ENCODE measurements at regions not wholly inside any gene's neighbourhood (a gene's known extent, or its start where the extent isn't known, plus 50 kb on each side); places are given as distances from the start of the nearest gene placed in this dataset.
"Not testable (repeated sequence)": the region's sequence is repeated elsewhere in the genome, so short reads cannot be mapped to it uniquely, and the experiment has no call there.

- no peak for DNase-seq (ENCODE audit: low spot score)
Observed at GRCh38 chr2:207409517-207409916, 120.2 kb upstream of the CREB1 start.

GRCh38 chr2:207412787-207413310 lies 116.9 kb upstream of the CREB1 start:
- DNase-seq (ENCODE audit: low spot score), result no peak

DNA sequence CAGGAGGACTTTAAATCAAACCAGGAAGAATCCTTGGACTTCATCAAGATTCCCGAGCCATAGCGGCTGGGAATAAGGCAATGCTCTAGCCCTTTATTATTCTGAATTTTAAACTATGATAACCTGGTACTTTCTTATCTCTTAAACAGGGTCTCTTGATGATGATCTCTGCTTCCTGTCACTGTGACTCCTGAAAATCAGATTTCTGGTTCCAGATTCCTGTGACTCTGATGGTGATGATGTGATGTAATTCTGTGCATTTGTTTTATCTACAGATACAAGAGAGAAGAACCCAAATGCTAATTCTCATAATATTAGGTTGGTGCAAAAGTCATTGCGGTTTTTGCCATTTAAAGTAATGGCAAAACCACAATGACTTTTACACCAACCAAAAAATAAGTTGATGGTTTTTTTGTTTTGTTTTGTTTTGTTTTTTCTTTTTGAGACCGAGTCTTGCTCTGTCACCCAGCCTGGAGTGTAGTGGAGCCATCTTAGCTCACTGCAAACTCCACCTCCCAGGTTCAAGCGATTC lies 116.3 kb upstream of the CREB1 start:
- DNase-seq (ENCODE audit: low spot score), result no peak

GRCh38 chr2:207416111-207416510 lies 113.7 kb upstream of the CREB1 start:
- no peak for DNase-seq (ENCODE audit: low spot score)

GRCh38 chr2:207416900-207417299 lies 112.9 kb upstream of the CREB1 start:
- DNase-seq (ENCODE audit: low spot score), result no peak

- DNase-seq (ENCODE audit: low spot score), result no peak
Observed at GRCh38 chr2:207417301-207417718, 112.5 kb upstream of the CREB1 start.

- DNase-seq (ENCODE audit: low spot score), result no peak
Observed at GRCh38 chr2:207418419-207418818, 111.3 kb upstream of the CREB1 start.

DNA sequence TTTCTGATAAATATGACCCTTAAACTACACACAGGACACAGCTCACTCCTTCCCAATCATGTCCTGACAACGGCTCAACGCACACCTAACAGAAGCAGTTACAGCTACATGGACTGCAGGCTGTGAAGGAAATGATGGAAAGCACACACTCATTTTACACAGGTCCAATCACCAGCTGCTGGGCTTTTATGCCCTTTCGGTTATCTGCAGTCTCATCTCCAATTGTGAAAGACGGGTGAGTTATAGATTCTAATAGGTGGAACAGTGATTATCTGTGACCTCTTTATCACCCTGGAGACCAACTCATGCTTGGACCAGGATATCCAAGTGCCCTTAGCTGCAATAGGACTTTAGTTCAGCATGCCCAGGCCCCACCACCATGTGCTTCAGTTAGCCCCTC lies 110.4 kb upstream of the CREB1 start:
- no peak for DNase-seq (ENCODE audit: low spot score)

GRCh38 chr2:207421671-207422070 lies 108.1 kb upstream of the CREB1 start:
- DNase-seq (ENCODE audit: low spot score), result no peak

DNA sequence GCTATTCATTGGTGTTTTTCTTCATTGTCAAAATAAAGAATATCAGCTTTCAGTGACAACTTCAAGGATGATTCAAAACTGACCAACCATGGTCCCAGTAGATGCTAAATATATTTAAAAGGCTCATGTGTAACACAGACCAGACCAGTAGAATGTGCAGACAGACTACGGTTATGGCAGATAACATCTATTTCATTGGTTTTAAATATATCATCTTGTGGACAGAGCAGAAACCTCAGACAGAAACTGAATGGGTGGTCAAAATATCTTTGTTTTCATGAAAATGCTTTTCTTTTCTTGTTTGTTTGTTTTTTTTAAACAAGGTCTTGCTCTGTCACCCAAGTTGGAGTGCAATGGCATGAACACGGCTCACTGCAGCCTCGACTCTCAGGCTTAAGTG lies 107.4 kb upstream of the CREB1 start:
- DNase-seq (ENCODE audit: low spot score), result no peak

DNA sequence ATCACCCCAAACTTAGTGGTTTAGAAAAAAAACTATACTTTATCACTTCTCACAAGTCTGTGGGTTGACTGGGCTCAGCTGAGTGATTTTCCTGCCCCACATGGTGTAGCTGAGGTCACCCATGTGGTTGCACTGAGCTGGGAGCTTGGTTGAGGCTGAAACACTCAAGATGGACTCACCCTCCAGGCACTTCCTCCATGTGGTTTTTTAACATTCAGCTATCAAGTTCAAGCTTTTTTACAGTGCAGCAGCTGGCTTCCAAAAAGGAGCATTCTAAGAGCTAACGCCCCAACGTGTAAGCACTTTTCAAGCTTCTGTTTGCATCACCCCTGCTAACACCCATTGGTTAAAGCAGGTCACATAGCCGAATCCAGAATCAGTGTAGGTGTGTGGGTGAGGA lies 105.9 kb upstream of the CREB1 start:
- DNase-seq (ENCODE audit: low spot score), result no peak

DNA sequence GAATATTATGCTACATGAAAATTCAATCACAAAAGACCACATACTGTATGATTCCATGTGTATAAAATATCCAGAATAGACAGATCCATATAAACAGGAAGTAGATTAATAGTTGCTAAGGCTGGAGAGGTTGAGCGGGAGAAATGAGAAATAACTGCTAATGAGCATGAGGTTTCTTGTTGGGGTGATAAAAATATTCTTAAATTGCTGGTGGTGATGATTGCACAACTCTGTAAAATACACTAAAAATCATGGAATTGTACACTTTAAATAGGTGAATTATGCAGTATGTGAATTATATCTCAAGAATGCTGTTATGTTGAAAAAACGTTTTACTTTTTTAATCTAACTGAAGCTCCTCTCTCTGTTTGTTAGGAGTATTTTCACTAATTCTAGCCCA lies 101.8 kb upstream of the CREB1 start:
- no peak for DNase-seq (ENCODE audit: low spot score)

GRCh38 chr2:207428573-207428972 lies 101.2 kb upstream of the CREB1 start:
- DNase-seq (ENCODE audit: low spot score), result no peak

DNA sequence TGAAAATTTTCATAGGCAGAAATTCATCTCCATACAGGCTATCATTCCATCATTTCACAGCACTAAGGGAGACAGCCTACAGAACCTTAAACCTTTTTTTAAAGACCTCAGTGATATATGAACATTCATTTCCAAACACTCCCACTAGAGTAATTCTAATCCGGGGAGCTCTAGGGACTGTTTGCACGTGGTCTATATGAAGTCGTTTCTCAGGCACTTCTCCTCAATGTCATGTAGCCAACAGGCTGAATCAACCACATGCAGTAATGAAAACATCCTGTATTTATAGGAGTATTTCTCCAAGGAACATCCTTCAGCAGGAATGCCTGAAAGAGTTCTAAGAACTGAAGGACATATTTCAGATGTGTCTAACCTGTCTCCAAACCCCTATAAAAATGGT lies 97.3 kb upstream of the CREB1 start:
- DNase-seq (ENCODE audit: low spot score), result no peak

DNA sequence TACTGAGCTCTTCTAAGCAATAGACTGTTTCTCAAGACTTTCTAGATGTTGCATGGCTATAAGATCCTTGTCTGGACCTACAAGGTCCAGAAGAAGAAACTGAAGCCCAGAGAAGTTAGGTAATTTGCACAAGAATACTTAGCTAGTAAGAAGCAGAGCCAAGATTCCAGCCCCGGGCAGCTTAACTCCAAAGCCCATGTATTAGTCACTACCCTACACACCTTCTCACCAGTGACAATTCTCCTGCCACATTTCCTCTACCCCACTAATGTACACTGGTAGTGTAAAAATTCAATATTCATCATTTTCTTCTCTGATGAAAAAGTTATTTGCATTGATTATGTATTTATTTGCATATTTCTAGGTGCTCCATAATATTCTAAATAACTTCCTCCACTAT lies 95.5 kb upstream of the CREB1 start:
- DNase-seq (ENCODE audit: low spot score), result no peak

GRCh38 chr2:207434899-207435465 lies 94.8 kb upstream of the CREB1 start:
- no peak for DNase-seq (ENCODE audit: low spot score)

DNA sequence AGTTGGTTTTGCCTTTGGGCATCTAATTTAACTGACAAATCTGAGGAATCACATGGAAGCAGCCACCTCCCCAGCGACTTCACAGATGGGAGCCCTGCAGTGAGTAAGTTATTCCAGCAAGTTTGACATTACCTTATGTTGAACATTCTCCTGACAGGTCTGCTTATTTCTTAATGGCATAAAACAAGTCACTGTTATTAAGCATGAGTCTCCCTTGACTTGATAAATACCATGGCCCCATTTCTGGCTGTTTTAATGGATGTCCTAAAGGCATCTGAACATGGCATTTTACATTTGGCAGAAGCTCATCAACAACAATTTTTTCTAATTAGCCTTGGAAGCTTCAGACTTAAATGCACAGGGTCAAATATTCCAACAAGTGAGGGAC lies 92.6 kb upstream of the CREB1 start:
- no peak for DNase-seq (ENCODE audit: low spot score)

GRCh38 chr2:207437524-207438143 lies 92.1 kb upstream of the CREB1 start:
- no peak for DNase-seq (ENCODE audit: low spot score)

DNA sequence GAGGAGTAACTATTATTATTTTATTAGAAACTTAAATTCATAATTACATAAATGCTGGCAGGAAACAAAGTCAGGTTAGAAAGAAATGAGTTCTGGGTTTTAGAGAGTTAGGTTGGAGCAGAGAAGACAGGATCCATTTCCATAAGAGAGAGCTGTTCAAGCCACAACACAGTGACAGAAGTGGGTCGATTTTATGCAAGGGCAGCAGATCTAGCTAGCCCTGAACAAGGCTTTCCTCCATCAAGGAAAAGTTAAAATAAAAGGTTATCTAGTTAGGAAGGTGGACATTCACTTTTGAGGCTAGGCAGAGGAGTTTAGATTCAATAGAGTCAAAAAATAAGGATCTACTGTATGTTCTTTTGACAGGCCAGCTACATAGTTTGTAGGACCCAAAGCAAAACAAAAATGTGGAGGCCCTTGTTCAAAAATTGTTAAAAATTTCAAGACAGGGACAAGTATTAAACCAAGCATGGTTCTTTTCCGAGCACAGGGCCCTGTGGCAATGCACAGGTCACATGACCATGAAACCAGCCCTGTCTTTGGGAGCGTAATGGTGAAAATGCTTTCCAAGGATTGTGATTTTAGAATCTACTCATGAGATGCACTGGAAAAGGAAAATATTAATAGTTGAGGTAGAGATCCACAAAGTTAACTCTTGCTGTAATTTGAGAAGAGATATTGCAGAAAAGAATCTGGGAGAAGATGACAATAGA lies 91.2 kb upstream of the CREB1 start:
- DNase-seq (ENCODE audit: low spot score), result no peak

DNA sequence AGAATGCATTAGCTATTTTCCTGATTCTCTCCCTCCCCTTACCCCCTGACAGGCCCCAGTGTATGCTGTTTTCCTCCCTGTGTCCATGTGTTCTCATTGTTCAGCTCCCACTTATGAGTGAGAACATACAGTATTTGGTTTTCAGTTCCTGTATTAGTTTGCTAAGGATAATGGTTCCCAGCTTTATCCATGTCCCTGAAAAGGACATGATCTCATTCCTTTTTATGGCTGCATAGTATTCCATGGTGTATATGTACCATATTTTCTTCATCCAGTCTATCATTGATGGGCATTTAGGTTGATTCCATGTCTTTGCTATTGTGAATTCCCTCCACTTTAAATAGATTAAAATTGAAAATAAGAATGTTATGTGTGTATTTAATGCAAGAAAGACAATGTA lies 89.9 kb upstream of the CREB1 start:
- not testable (repeated sequence) for DNase-seq (ENCODE audit: low spot score)

DNA sequence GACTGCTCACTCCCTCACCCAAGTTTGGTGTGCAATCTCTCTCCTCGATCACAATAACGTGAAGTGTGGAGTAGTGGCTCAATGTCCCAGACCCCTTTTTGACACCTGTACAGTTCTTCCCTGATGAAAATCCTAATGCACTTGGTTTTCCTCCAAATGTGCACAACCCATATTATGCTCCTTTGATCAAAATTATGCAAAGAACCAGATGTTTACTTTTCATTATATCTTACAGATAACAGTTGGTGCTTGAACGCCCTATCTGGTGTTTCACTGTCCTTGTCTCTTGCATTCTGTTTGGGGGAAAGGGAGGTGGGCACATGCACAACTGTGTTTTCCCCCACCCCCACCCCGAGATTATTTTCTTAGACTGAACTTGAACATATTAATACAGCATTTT lies 85.0 kb upstream of the CREB1 start:
- DNase-seq (ENCODE audit: low spot score), result no peak

- no peak for DNase-seq (ENCODE audit: low spot score)
Observed at GRCh38 chr2:207446653-207447052, 83.1 kb upstream of the CREB1 start.

DNA sequence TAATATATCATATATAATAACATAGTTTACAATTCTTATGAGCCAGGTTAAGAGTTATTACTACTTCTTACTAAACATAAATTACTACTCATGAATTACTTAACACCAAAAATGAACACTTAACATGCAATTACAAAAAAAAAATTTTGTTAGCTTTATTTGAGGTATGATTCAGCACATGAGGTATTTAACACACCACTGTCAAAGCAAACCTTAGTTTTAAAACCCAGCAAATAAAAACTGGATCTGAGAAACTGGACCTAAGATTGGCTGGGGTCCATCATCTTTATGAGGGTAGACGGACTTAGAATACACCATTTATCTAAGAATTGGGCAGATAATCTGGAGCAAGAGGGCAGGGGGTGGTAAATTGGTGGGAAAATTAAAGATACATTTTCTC lies 81.8 kb upstream of the CREB1 start:
- no peak for DNase-seq (ENCODE audit: low spot score)
